GM18498 (cell line): ENCODE measurements at regions not wholly inside any gene's neighbourhood (a gene's known extent, or its start where the extent isn't known, plus 50 kb on each side); places are given as distances from the start of the nearest gene placed in this dataset.

Experiments used
- ATAC-seq: cut with Tn5 transposase; IDR thresholded peaks from one replicate; pipeline ENCODE4 v1.9.1; 2021; ENCODE audit warnings: mild to moderate bottlenecking, moderate library complexity; ENCODE audit not compliant: unreplicated experiment

DNA sequence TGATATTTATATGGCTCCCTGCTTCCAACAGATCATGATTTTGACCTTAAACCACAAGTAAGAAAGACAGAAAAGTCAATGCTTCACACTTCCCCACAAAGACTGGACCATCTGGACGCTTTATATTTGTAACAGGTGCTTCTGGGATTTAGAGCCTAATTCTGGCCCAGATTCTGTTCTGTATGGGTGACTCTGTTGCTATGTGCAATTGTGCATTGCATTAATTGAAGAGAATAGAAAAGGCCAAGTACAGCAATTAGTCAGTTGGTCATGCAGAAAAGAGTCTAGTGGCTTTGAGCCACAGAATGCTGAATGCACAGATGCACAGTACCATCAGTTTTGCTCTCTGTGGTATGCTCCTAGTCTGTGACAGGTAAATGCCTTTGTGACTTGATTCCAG, 657.4 kb upstream of the ATXN8OS start:
- ATAC-seq: no peak

DNA sequence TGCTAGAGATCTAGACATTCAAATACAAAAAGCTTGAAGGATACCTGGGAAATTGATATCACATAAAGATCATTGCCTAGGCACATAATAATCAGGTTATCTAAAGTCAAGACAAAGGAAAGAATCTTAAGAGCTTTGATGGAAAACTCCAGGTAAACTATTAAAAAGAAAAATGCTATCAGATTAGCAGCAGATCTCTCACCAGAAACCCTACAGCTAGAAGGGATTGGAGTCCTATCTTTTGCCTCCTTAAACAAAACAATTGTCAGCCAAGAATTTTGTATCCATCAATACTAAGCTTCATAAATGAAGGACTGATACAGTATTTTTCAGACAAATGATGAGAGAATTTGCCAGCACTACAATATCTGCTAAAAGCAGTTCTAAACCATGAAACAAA, 682.4 kb upstream of the ATXN8OS start:
- ATAC-seq: no peak

DNA sequence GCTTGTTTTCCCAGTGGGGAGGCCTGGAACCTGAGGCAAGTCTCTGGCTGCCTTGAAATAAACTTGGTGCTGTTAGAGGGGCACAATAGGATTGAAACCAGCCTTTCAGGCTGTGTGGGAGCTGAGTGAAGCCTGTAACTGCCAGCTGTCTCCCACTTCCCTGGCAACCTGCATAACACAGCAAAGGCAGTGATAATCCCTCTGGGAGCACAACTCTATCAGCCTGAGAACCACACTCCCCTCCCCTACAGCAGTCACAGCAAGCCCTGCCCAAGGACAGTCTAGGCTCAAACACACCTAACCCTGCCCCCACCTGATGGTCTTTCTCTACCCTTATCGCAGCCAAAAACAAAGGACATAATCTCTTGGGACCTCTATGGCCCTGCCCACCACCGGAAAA, 683.8 kb upstream of the ATXN8OS start:
- ATAC-seq: no peak

DNA sequence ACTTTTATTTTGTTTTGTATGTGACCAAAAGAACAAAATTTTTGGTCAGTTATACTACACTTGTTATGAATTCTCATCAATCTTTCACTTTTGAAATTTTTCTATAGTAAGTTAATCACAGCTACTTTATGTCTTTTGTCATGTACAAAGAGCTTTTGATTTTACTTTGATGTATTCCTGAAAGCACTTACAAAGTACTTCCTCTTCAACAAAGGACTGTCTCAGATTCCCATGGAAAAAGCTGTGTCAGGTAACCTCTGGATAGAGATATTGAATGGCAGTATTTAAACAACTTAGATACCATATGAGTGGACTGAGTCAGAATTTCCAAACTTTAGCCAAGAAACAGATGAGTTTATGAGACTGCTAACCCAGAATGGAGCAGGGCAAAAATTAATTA, 689.3 kb upstream of the ATXN8OS start:
- no peak for ATAC-seq

GRCh38 chr13:69410761-69411160, 696.9 kb upstream of the ATXN8OS start:
- ATAC-seq: no peak

GRCh38 chr13:69391756-69392155, 715.9 kb upstream of the ATXN8OS start:
- no peak for ATAC-seq

GRCh38 chr13:69389899-69390298, 717.7 kb upstream of the ATXN8OS start:
- ATAC-seq: no peak

GRCh38 chr13:69373747-69374425, 733.7 kb upstream of the ATXN8OS start:
- ATAC-seq: no peak

- ATAC-seq: no peak
These were observed 744.3 kb upstream of the ATXN8OS start for GRCh38 chr13:69363360-69363759.

- ATAC-seq: no peak
These were observed 776.4 kb upstream of the ATXN8OS start for GRCh38 chr13:69331245-69331644.

DNA sequence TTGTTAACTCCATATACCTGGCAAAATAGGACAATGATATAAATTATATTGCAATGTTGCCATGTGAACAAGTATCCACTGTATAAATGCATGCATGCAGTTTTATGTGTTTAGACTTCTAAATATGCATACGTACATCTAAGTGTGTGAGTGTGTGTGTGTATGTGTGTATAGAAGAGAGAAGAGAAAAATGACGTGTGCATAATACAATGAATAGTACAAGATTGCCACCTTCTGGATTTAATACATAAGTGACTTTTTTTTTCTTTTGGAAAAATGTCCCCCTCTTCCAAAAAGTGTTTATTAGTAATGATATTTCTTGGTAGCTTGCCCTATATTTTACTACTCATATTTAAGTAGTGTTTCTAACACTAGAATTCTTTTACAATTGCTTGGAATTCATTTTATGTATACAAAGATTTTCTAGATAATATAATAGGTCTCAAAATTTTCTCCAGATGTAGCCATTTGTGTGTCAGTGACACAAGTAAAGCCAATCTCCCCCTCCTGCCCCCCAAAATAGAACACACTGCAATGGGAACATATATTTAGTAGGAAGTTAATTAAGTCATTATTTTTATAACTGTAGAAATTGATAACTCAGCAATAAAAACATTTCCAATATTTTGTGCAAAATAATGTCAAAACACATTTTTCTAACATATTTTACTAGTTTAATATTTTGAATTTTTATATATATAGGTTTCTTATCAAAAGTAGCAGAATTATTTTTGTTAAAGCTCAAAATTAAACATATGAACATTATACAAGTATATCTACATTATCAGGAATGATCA, 783.3 kb upstream of the ATXN8OS start:
- ATAC-seq: no peak

DNA sequence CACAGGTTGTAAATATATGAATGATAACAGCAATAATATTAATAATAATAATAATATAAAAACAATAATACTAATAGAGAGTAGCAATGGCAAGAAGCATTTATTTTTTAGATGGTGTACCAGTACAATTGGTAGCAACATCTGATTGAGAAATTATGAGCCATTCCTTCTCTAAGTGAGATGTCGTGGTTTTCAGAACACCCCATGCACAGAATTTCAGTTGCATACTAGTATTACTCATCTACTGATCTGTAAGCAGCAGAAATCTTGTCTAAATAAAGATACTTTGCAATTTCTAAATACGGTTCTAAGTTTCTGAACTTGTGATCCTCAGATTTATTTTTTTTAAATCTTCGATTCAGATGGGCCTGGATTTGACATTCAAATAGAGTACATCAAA, 788.0 kb upstream of the ATXN8OS start:
- no peak for ATAC-seq

DNA sequence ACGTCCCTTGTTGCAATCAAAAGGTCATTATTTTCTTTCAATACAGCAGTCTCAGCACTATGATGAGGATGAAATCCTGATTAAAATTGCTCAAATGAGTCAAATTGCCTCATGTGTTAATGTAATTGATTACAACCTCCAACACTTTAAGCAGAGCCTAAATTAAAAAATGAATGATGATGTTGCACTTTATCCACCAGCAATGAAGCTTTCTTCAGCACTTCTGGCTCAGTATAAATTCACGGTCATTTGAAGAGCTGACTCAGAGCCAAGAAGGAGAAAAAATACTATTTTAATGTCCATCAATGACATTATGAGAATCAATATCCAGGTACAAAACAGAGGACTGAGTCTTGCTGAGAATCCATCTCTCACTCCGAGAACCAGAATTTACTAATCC, 792.6 kb upstream of the ATXN8OS start:
- no peak for ATAC-seq

GRCh38 chr13:69306766-69307165, 800.9 kb upstream of the ATXN8OS start:
- no peak for ATAC-seq

DNA sequence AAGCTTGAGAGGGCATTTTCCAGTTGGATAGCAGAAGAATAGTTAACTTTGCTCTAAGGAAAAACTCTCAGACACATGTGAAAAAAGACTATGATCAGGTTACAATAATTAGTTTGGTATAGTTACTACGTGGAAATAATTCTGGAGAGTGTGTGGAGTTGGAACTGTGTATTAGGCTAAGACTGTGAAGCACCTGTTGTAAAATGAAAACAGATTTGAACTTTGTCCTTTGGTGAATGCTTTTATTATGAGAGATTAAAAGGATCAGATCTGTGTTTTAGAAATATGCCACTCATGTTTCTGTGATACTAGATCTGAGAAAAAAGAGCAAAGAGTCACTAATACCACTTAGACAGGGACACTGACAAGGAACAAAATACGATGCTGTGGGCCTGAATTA, 807.5 kb upstream of the ATXN8OS start:
- ATAC-seq: no peak

GRCh38 chr13:69296130-69296529, 811.5 kb upstream of the ATXN8OS start:
- ATAC-seq: no peak

- no peak for ATAC-seq
These were observed 814.7 kb upstream of the ATXN8OS start for GRCh38 chr13:69292789-69293425.

DNA sequence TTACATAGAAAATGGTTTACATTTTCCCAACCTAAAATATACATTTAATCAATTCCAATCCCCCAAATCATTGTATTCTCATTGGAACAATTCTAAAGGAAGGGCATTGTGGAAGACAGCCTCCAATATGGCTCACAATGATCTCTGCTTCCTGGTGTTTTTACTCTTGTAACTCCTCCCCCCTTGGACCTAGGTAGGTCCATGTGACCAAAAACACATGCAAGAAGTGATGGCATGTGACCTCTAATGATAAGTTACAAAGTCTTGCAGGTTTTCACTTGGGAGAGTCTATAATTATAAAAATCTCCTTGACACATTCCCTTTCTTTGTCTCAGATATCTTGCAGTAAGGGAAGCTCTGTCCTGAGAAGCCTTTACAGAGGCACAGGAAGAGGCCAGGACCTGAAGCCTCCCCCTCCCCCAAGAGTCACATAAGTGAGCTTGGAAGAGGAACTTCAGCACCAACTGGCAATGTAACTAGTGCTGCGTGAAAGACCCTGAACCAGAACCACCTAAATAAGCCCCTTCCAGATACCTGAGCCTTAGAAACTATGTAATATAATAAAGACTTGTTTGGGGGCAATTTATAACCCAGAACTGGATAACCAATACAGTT, 816.2 kb upstream of the ATXN8OS start:
- no peak for ATAC-seq

DNA sequence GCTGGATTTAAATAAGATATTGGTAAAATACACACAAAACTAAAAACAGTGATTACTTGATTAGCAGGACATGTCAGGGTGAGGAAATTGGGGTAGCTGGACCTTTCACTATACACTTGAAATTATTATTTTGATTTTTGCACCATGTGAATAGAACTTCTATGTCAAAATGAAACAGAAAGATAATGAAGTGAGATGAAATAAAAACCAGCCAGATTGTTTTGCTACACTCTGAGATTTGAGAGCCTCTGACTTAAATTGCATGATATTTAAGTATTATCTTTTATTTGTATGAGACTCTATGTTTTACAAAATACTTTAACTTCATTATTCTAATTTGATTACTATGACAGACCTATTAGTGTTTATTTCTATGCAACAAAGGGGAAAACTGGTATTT, 819.6 kb upstream of the ATXN8OS start:
- ATAC-seq: no peak

DNA sequence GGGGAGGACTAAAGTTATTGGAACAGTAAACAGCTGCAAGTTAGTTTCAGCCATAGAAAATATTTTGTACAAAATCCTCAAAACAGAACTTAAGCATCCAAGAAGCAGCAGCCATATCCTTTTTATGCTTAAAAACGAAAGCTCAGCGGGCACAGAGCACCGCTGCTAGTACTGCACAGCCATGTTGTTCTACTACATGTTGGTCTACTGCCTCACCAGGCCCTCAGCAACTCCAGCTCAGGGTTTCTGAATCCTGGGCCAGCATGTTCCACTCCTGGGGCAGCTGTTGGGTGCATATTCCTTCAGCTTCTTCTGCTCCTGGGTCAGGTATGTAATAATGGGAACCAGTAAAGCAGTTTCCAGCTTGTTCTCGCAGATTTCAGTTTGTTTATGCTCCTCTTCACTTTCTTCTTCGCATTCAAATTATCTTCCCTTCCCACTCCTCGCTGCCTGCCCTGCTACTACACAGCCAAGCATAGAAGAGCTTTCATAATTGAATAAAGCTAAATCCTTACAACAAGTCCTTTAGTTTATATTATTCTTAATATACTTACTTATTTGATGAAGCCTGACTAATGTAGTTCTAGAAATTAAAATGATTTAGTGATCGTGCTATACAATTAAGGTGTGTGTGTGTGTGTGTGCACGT, 820.5 kb upstream of the ATXN8OS start:
- peak; percentile 56 for ATAC-seq

GRCh38 chr13:69283837-69284236, 823.8 kb upstream of the ATXN8OS start:
- ATAC-seq: no peak
